ENCODE measurements at regions not wholly inside any gene's neighbourhood (a gene's known extent, or its start where the extent isn't known, plus 50 kb on each side); places are given as distances from the start of the nearest gene placed in this dataset.

GRCh38 chr5:107293541-107294210 is 377.1 kb downstream of the EFNA5 start:
- DNase-seq: no peak

GRCh38 chr5:107291866-107292265 is 378.9 kb downstream of the EFNA5 start:
- no peak for DNase-seq

GRCh38 chr5:107290780-107291398 is 379.8 kb downstream of the EFNA5 start:
- no peak for DNase-seq

GRCh38 chr5:107289030-107289714 is 381.6 kb downstream of the EFNA5 start:
- no peak for DNase-seq

- DNase-seq: no peak
Observed at GRCh38 chr5:107286447-107287098, 384.2 kb downstream of the EFNA5 start.

GRCh38 chr5:107285772-107286171 is 385.0 kb downstream of the EFNA5 start:
- DNase-seq: no peak

- no peak for DNase-seq
Observed at GRCh38 chr5:107284822-107285525, 385.8 kb downstream of the EFNA5 start.

GRCh38 chr5:107282061-107282460 is 388.7 kb downstream of the EFNA5 start:
- no peak for DNase-seq

GRCh38 chr5:107278774-107279173 is 392.0 kb downstream of the EFNA5 start:
- no peak for DNase-seq

- no peak for DNase-seq
Observed at GRCh38 chr5:107277485-107278125, 393.1 kb downstream of the EFNA5 start.

- no peak for DNase-seq
Observed at GRCh38 chr5:107275333-107275732, 395.4 kb downstream of the EFNA5 start.

- no peak for DNase-seq
Observed at GRCh38 chr5:107274571-107274970, 396.2 kb downstream of the EFNA5 start.

- no peak for DNase-seq
Observed at GRCh38 chr5:107272954-107273353, 397.8 kb downstream of the EFNA5 start.

- DNase-seq: no peak
Observed at GRCh38 chr5:107272509-107272908, 398.2 kb downstream of the EFNA5 start.

- DNase-seq: no peak
Observed at GRCh38 chr5:107271682-107272350, 398.9 kb downstream of the EFNA5 start.

GRCh38 chr5:107270561-107270960 is 400.2 kb downstream of the EFNA5 start:
- no peak for DNase-seq

GRCh38 chr5:107269678-107270077 is 401.1 kb downstream of the EFNA5 start:
- DNase-seq: no peak

- DNase-seq: no peak
Observed at GRCh38 chr5:107269256-107269655, 401.5 kb downstream of the EFNA5 start.

- DNase-seq: no peak
Observed at GRCh38 chr5:107268241-107268640, 402.5 kb downstream of the EFNA5 start.

GRCh38 chr5:107266100-107266499 is 404.6 kb downstream of the EFNA5 start:
- no peak for DNase-seq

- DNase-seq: no peak
Observed at GRCh38 chr5:107265193-107265592, 405.5 kb downstream of the EFNA5 start.

Data from GDM1 (cell line).